GM18867 (cell line): ENCODE measurements at regions not wholly inside any gene's neighbourhood (a gene's known extent, or its start where the extent isn't known, plus 50 kb on each side); places are given as distances from the start of the nearest gene placed in this dataset.
A peak's percentile ranks its signal among the peaks of the same experiment; 100 is the strongest.
"Not testable (repeated sequence)": the region's sequence is repeated elsewhere in the genome, so short reads cannot be mapped to it uniquely, and the experiment has no call there.

Experiments
- ATAC-seq: cut with Tn5 transposase; IDR thresholded peaks from one replicate; pipeline ENCODE4 v1.9.1; 2021; ENCODE audit warnings: mild to moderate bottlenecking, moderate library complexity; ENCODE audit not compliant: unreplicated experiment

DNA sequence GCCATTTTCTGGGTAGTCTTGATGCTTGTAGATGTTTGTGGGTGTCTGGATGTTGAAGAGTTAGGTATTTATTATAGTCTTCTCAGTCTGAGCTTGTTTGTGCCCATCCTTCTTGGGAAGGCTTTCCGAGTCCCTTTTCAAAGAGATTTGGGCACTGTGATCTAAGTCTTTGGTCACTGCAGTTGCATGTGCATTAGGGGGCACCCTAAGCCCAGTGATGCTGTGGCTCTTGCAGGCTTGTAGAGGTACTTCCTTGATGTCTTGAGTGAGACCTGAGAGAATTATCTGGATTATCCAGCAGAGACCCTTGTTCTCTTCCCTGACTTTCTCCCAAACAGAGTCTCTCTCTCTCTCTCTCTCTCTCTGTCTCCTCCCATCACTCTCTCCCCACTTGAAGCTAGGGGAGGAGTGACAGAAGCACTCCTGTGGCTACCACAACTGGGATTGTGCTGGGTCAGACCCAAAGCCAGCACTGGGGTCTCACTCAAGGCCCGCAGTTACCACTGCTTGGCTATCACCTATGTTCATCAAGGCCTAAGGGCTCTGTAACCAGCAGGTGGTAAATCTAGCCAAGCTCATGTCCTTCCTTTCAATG, 68.5 kb downstream of the TMCO5A start:
- ATAC-seq = peak; percentile 81

DNA sequence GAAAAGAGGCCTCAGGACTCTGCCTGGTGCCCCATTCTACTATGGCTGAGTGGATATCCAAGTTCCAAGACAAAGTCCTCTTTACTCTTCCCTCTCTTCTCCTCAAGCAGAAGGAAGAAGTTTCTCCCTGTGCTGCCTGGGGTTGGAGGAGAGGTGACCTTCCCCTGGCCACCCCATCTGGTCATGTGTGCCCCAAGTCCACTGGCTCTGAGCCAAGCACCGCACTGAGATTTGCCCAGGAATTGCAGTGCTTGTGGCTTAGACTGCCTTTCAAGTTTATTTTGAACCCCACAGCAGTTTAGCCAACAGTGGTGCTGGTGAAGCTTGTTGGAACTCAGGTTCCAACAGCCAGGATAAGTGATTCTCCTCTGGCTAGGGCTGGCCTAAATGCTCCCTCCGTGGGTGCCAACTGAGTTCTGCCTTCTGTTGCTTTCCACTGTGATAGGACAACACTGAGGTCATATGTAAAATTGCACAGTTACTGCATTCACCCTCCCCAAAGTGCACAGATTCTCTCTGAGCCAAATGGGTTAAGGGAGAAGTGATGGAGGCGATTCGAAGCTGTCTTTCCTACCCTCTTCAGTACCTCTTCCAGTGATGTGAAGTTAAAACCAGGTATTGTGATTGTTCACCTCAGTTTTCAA, 69.9 kb downstream of the TMCO5A start:
- no peak for ATAC-seq

DNA sequence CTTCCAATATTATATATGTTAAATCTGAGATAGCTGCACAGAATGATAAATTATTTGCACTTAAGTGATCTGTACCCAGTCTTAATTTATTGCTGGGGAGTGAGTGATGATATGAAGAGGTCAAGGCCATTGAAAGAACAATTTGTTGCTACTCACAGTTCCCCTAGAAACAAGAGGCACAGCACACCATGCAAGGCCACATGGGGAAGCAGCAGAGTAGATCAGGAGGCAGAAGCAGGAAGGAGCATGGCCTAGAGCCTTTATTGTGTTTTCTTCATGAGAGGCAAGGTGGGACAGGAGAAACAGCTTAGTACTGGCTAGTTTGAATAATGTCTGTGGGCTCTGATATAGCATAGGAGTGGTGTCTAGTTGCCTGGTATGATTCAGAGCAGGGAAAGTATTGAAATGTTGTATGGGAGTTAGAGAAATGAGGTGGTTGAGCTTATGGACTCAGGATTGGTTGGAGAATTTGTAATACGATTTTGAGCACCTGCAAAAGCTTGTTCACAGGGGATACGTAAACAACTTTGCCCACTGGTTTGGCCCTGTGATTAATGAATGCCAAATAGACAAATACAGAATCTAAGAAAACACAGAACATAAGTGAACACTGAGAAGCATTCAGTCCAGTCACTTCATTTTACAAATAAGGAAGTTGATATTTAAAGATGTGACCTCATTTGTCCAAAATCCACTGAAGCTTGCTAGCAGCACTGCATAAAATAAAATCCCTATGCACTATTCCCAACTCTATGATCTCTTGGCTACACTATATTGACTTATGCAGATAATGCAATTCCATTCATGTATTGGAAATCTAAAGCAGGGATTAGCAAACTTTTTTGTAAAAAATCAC, 71.7 kb downstream of the TMCO5A start:
- ATAC-seq = no peak

DNA sequence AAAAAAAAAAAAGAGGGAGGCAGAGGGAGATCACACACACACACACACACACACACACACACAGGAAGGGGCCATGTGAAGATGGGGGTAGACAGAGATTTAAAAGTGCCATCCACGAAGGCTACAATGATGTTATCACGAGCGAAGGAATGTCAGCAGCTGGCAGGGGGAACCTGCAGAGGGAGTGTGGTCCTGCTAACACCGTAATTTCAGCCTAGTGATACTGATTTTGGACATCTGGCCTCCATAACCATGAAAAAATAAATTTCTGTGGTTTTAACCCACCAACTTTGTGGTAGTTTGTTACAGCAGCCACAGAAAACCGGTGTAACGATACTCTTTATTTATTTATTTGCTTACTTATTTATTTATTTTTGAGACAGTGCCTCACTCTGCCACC, 76.0 kb downstream of the TMCO5A start:
- ATAC-seq = no peak

DNA sequence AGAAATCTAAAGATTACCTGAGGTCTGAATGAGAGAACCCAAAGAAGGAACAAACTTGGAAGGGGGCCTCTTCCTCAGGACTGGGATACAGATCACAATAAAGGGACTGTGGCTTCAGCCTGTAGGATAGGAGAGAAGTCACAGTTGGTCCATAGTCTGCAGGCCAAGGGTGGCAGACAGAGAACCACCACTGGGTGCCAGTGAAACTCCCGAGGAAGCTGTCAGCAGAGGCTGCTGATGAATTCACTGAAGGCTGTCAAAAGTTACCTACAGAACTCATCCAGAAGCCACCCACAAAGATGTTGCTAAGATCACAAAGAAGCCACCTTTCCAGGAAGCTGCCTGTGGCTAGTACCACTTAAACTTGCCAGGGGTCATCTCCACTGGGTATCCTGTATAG, 78.5 kb downstream of the TMCO5A start:
- no peak for ATAC-seq

DNA sequence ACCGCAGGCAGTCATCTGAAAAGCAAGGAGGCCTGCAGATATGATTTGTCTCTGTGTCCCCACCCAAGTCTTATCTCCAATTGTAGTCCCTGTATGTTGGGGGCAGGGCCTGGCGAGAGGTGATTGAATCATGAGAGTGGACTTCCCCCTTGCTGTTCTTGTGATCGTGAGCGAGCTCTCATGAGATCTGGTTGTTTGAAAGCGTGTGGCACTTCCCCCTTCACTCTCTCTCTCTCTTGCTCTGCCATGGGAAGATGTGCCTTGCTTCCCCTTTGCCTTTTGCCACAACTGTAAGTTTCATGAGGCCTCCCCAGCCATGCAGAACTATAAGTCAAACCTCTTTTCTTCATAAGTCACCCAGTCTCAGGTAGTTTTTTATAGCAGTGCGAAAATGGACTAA, 83.3 kb downstream of the TMCO5A start:
- no peak for ATAC-seq

DNA sequence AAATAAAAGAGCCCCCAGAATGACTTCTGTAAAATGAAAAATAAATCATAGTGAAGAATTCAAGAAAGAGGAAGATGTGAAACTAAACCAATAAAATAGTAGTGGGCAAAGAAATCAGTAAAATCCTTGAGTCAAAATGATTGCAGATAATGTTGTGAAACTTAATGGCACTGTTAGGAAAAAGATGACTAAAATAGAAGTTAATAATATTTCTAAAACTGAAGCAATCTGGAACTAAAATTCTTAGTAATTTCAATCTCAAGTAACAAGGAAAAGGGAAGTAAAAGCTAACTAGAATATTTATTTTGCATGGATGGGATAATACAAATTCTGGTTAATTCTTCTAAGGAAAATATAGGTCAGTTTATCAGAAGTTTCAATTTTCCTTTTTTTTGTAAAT, 84.6 kb downstream of the TMCO5A start:
- ATAC-seq = no peak

DNA sequence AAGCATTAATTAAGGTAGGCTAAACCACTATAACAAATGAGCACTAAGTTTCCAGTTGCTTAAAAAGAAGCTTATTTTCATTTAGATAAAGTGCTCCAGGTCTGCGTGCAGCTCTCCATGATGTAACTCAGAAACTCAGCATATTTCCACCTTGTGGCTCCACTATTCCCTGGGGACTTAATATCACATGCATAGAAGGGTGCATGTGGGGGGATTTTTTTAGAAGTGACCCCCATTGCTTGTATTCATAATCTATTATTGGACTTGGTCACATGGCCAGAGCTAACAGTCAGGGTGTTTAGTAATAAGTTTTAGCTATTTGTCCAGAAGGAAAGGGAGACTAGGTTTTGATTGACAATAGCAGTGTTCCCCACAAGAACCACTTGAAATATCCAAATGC, 86.8 kb downstream of the TMCO5A start:
- ATAC-seq = no peak

DNA sequence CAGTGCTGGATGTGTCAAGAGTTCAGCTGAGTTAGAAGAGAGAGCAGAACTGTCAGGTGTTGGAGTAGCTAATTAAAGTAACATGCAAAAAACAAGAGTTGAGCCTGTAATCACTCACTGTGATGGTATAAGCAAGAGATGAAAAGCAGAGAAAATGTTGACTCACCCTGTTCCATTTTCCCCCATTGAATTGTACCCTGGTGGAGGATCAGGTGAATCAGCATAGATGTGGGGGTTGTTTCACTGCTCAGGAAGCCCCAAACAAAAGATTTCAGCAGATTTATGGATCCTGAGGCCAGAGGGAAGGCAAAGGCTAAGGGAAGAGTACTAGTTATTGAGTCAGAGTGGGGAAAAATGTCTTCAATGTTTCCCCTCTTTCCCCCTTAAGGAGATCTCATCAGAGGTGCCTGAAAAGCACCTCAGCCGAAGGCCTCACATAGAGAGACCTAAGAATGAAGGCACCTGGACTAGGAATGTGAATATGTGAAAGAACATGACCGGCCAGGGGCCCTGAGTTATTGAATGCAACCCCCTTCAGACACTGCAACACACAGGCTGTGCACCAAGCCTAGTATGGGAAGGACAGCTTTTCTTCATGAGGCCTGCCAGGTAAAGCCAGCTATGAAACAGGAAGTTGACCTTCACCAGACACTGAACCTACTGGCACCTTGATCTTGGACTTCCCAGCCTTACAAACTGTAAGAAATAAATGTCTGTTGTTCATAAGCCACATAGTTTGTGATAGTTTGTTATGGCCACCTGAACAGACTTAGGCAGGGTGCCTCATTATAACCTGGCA, 90.1 kb downstream of the TMCO5A start:
- no peak for ATAC-seq

DNA sequence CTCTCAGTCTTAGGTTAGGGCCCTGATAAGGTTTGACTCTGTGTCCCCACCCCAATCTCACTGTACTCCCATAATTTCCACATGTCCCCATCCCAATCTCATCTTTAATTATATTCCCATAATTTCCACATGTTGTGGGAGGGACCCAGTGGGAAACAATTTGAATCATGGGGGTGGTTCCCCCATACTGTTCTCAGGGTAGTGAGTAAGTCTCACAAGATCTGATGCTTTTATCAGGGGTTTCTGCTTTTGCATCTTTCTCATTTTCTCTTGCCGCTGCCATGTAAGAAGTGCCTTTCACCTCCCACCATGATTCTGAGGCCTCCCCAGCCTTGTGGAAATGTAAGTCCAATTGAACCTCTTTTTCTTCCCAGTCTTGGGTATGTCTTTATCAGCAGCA, 91.2 kb downstream of the TMCO5A start:
- not testable (repeated sequence) for ATAC-seq

DNA sequence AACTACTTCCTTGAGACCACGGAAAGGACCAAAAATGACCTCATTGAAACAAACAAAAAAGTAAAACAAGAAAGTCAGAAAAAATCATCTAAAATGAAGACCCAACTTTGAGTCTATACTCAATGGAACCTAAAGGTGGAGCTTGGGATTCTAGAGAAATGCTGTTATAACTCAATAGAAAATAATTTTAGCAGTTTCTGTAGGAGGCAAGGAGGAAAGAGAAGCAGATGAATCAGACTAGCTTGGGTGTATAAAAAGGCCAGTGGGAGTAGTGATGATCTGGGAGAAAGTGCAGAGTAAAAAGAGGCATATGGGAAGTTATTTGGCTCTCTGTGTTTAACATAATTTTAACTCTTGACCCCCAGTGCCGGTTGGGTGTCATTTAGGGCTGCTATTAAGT, 94.4 kb downstream of the TMCO5A start:
- no peak for ATAC-seq

DNA sequence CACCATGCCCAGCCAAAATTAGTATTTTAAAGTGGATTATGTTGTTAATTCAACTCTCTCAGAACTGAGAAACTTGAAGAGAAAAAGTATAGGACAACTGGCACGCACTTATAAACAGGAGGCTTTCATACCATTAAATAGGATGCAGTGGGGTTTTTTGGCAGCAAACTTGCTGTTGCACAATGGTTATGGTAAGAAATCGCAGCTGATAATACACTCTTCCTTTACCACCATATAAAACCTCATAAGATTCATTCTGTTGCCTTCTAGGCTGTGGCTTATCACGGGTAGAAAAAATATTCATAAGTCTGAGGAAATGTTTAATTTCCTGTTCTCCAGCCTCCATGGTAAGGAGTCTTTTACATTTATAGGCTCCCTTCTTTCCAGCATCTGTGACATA, 95.3 kb downstream of the TMCO5A start:
- ATAC-seq = no peak

DNA sequence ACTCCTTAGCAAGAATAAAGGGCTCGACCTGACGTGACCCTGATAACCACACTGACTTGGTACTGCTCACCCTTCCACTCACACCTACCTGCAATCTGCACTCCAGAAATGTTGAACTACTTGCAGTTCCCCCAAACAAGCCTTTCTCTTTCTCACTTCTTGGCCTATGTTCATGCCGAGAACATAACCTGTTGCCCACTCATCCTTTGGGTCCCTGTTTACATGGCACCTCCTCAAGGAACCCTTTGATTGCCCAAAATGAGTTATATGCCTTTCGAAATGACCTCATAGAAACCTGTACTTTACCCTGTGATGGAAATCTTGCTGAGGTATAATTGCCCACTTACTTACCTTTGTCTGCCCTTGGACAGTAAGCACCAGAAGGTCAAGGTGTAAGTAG, 96.2 kb downstream of the TMCO5A start:
- no peak for ATAC-seq

DNA sequence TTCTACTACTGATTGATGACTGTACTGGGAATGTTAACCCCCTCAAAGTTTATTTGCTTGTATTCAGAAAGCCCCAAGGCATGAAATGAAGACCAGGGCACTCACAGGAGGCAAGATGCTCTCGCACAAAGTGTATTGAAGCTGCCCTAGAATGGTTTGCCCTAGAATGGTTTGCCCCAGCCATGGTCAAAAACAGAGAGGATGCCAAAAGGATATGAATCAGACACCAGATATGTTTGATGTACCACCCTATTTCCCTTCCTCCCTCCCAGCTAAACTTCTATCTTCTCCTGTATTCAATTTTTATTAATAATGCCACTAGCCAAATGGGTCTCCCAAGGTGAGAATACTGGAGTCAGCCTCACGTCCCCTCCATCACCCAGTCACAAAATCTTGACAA, 101.3 kb downstream of the TMCO5A start:
- ATAC-seq = no peak

DNA sequence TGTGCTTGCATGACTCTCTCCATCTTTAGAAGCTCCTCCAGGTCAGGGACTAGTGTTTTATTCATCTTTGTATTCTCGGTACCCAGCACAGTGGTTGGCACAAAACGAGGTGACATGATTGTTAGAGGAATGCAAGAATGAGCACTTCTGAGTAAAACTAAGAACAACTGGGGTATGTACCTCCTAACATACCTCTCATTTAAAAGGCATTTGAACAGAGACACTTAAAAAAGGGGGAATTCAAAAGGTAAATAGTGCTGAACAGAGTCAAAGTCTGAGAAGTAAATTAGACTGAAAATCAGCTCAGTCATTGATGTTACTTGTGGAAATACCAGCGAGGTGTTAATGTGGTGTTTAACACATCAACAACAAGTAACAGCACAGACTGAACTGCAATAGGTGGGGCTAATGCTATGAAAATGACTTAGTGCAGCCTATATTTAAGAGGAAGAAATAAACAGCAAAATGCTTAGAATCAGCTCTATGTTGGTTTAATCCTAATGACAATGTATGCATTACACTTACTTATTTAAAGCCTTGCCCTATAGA, 102.4 kb downstream of the TMCO5A start:
- no peak for ATAC-seq

DNA sequence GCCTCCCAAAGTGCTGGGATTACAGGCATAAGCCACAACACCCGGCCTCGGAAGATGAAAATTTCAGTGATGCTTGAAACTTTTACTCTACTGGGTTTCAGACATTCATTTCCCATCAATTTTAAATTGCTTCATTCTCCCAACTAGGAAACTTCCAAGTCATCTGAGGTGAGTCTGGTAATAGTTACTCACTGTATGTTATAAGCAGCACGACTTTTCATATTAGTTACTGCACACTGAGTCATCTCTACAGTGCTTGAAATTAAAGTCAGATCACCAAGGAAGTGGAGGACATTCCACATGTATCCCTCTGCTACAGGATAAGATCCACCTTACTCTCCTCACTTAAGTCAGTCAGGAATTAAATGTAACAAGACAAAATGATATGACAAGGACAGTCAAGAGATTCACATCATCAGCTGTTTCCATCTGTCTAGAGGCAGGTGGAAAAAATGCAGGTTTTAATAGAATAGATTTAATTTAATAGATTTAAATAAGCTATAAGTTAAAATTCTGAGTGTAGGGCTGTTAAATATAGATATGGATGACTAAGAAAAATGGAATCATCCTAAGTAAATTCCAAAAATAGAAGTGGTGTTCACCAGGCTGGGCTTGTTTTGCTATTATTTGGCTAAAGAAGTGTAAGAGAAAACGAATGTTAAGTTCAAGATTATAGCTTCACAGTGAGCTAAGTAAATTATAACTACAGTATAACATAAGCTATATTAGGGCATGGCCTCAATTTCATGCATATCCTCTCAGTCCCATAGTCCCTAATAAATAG, 104.4 kb downstream of the TMCO5A start:
- ATAC-seq = no peak

DNA sequence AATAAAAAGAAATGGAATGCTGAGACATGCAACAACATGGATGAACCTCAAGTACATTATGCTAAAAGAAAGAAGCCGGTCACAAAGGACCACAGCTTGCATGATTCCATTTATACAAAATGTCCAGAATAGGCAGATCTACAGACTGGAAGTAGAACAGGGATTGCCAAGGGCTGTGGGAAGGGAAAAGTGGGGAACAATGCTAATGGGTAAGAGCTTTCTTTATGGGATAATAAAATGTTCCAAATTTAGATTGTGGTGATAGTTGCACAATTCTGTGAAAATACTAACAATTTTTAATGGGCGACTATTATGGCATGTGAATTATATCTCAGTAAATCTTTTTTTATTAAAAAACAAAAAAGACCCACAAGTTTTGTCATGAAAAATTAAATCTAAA, 106.2 kb downstream of the TMCO5A start:
- no peak for ATAC-seq

DNA sequence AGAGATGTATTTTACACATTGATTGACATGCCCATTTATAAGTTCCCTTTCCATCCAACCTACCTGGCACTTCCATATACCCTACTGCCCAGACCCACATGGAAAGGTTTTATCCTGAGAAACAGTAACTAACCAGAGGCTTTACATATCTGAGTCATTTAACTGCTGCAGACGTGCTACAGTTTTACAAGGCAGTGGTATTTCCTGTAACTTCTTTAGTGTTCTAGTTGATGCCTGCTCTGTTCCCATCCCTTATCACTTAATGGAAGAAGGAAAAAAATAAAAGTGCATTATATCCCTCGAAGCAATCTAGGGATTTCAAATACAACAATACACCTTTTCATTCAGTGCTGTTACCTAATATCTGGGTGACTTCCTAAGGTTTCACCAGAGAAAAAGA, 107.1 kb downstream of the TMCO5A start:
- no peak for ATAC-seq

DNA sequence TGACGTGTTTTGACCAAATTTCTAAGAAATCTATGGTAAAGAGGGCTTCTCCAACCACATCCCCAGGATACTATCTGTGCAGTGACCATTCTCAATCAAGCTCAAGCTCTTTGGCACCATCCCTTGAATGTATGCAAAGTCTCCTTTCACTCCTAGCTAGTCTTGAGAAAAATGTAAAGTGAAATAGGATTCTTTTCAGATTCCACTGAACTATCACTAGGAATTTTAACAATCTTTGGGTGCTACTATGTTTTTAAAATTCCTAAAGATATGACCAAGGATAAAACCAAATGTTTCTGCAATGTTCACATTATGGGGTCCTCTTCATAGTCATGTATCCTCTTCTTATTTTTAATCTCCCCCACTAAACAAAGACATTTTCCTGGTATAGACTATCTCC, 107.8 kb downstream of the TMCO5A start:
- no peak for ATAC-seq

DNA sequence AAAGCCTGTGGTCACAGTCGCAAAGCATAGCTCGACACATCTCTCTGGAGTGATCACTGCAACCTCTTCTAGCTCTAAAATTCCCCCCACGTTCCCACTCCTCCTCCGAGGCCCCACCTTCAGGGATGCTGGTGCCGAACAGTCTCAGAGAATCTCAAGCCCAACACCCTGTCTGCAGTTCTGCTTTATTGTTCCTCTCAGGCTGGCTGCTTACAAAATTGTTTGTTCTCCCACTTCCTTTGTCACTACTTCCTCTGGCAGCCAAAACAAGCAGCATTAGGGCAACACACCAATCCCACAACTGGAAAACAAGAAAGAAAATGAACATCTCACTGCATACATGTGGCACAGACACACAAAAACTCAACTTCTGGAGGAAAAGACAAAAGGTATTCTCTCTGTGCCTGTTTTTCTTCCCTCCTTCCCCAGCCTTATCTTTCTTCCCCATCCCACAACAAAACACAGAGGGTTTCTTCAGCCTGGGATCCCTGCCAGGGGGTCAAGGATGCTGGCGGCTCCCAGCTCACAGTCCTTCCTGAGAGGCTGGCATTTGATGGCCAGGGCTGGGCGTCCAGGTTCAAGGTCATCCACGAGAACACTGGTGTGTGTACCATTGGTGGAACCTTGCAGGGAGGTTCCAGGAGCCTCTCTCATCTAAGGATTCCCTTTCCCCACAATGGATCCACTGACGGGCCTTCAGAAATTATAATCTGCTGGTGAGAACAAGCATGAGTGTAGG, 108.4 kb downstream of the TMCO5A start:
- ATAC-seq = no peak
